Natural killer cell (primary cell): ENCODE measurements at regions not wholly inside any gene's neighbourhood (a gene's known extent, or its start where the extent isn't known, plus 50 kb on each side); places are given as distances from the start of the nearest gene placed in this dataset.

Source experiments
- ATAC-seq, 3 donors: fragments of 150-1000 bp in 2 of 3; fragments of 200-7000 bp in 1 of 3; cut with Tn5 transposase; 1 replicate in 1 of 3; 2 replicates in 2 of 3; pipeline ENCODE4 v1.10.0; 2021; ENCODE audit warnings: mild to moderate bottlenecking in 2 of 3, moderate library complexity in 2 of 3
- DNase-seq, 2 donors: peaks; one replicate each; pipeline versions ENCODE4 v3.0.0 to v3.0.0-alpha.2; 2013 to 2021; ENCODE audit warnings: mixed read lengths in 1 of 2
- H3K27ac ChIP-seq: one replicate; pipeline ENCODE4 v1.5.1; 2013; ENCODE audit warnings: mild to moderate bottlenecking, low read length
- H3K27me3 ChIP-seq: one replicate; pipeline ENCODE4 v1.6.1; 2013; ENCODE audit warnings: low read length; ENCODE audit not compliant: control insufficient read depth, insufficient read depth
- H3K36me3 ChIP-seq: one replicate; pipeline ENCODE4 v1.6.1; 2013; ENCODE audit warnings: low read length; ENCODE audit not compliant: control insufficient read depth, insufficient read depth
- H3K4me1 ChIP-seq: one replicate; pipeline ENCODE4 v1.6.1; 2013; ENCODE audit warnings: low read length; ENCODE audit not compliant: control insufficient read depth, insufficient read depth
- H3K4me3 ChIP-seq: one replicate; pipeline ENCODE4 v1.5.1; 2013; ENCODE audit warnings: low read length
- H3K9me3 ChIP-seq: one replicate; pipeline ENCODE4 v1.6.1; 2013; ENCODE audit warnings: low read length; ENCODE audit not compliant: control insufficient read depth, insufficient read depth
- H3K27ac Mint-ChIP-seq, 2 donors: one replicate each; pipeline ENCODE4 v1.8.0; 2022; ENCODE audit warnings: mild to moderate bottlenecking in 2 of 2, mixed read lengths in 2 of 2, moderate library complexity in 1 of 2
- H3K27me3 Mint-ChIP-seq, 2 donors: one replicate each; pipeline ENCODE4 v1.8.0; 2022; ENCODE audit warnings: low read depth in 2 of 2, mixed read lengths in 2 of 2
- H3K36me3 Mint-ChIP-seq: one replicate; pipeline ENCODE4 v1.8.0; 2022; ENCODE audit warnings: mixed read lengths
- H3K4me1 Mint-ChIP-seq, 2 donors: one replicate each; pipeline ENCODE4 v1.8.0; 2022; ENCODE audit warnings: mixed read lengths in 2 of 2
- H3K4me3 Mint-ChIP-seq: one replicate; pipeline ENCODE4 v1.8.0; 2022; ENCODE audit warnings: mild to moderate bottlenecking, moderate library complexity, mixed read lengths
- H3K9me3 Mint-ChIP-seq, 2 donors: one replicate each; pipeline ENCODE4 v1.8.0; 2022; ENCODE audit warnings: mixed read lengths in 2 of 2
- CTCF ChIP-seq: fragments of 200-600 bp; IDR thresholded peaks from one replicate; pipeline ENCODE4 v1.8.0; 2022; ENCODE audit warnings: antibody characterized with exemption
- WGBS: methylation state at CpG from one replicate; pipeline ENCODE4 v1.1.7; 2013; ENCODE audit warnings: missing lambda C conversion rate; ENCODE audit not compliant: insufficient coverage; 5-methylcytosine and 5-hydroxymethylcytosine counted together
- intact Hi-C: fragments of 100-400 bp; cut with micrococcal nuclease; formaldehyde crosslinking; loops from one replicate; pipeline ENCODE4 v1.14.2; 2022

- 61% methylated on average over 3 of the region's 5 CpGs for WGBS
These were observed 793.3 kb downstream of the PLCL1 start for GRCh38 chr2:198597648-198598047.

GRCh38 chr2:198596985-198597384 is 792.6 kb downstream of the PLCL1 start:
- H3K36me3 ChIP-seq, result no peaks in the 10 kb centered on the region
- H3K36me3 Mint-ChIP-seq, result no peaks in the 10 kb centered on the region
- H3K4me1 ChIP-seq, result no peaks in the 10 kb centered on the region
- no peaks in the 10 kb centered on the region for H3K27me3 Mint-ChIP-seq
- intact Hi-C loops, result no loop called here
- H3K4me1 Mint-ChIP-seq, result no peaks in the 10 kb centered on the region
- ATAC-seq, result no peak
- no peaks in the 10 kb centered on the region for H3K9me3 ChIP-seq
- H3K27me3 ChIP-seq, result no peaks in the 10 kb centered on the region
- no peak overlapping the region for H3K27ac ChIP-seq
- DNase-seq, result no peak
- no peak for TF ChIP-seq CTCF
- H3K4me3 ChIP-seq, result no peak overlapping the region
- H3K4me3 Mint-ChIP-seq, result no peak overlapping the region
- H3K9me3 Mint-ChIP-seq, result peaks cover 9 to 12% of the 10 kb centered on the region in 2 donors
- no peak overlapping the region for H3K27ac Mint-ChIP-seq

More at GRCh38 chr2:198597648-198598047, 793.3 kb downstream of the PLCL1 start:
- Histone ChIP-seq H3K27me3 (no peaks in the 10 kb centered on the region), H3K4me1 (no peaks in the 10 kb centered on the region), H3K4me3 (no peak overlapping the region), H3K9me3 (no peaks in the 10 kb centered on the region), H3K27ac (no peak overlapping the region), H3K36me3 (no peaks in the 10 kb centered on the region)
- no peak for ATAC-seq
- no peak for TF ChIP-seq CTCF
- no peak overlapping the region for H3K27ac Mint-ChIP-seq
- no peaks in the 10 kb centered on the region for H3K36me3 Mint-ChIP-seq
- peaks cover 11 to 15% of the 10 kb centered on the region in 2 donors for H3K9me3 Mint-ChIP-seq
- H3K4me3 Mint-ChIP-seq, result no peak overlapping the region
- intact Hi-C loops, result no loop called here
- no peak for DNase-seq
- no peaks in the 10 kb centered on the region for H3K4me1 Mint-ChIP-seq
- H3K27me3 Mint-ChIP-seq, result no peaks in the 10 kb centered on the region

- peaks cover 5 to 9% of the 10 kb centered on the region in 2 donors for H3K9me3 Mint-ChIP-seq
- no peaks in the 10 kb centered on the region for H3K27me3 ChIP-seq
- intact Hi-C loops, result no loop called here
- H3K27me3 Mint-ChIP-seq, result no peaks in the 10 kb centered on the region
- H3K9me3 ChIP-seq, result no peaks in the 10 kb centered on the region
- no peak overlapping the region for H3K4me3 Mint-ChIP-seq
- H3K4me3 ChIP-seq, result no peak overlapping the region
- no peaks in the 10 kb centered on the region for H3K4me1 Mint-ChIP-seq
- no peaks in the 10 kb centered on the region for H3K36me3 ChIP-seq
- ATAC-seq, result no peak
- H3K4me1 ChIP-seq, result no peaks in the 10 kb centered on the region
- H3K27ac ChIP-seq, result no peak overlapping the region
- TF ChIP-seq CTCF, result no peak
- no peak overlapping the region for H3K27ac Mint-ChIP-seq
- no peak for DNase-seq
- H3K36me3 Mint-ChIP-seq, result no peaks in the 10 kb centered on the region
These were observed 791.3 kb downstream of the PLCL1 start for GRCh38 chr2:198595721-198596120.

- intact Hi-C loops, result no loop called here
- H3K27ac ChIP-seq, result no peak overlapping the region
- H3K36me3 ChIP-seq, result no peaks in the 10 kb centered on the region
- H3K4me3 ChIP-seq, result no peak overlapping the region
- ATAC-seq (no peak), DNase-seq (no peak)
- H3K27me3 Mint-ChIP-seq, result no peaks in the 10 kb centered on the region
- no peak overlapping the region for H3K27ac Mint-ChIP-seq
- H3K4me1 Mint-ChIP-seq, result no peaks in the 10 kb centered on the region
- peaks cover 0 to 7% of the 10 kb centered on the region in 2 donors for H3K9me3 Mint-ChIP-seq
- no peaks in the 10 kb centered on the region for H3K36me3 Mint-ChIP-seq
- no peaks in the 10 kb centered on the region for H3K27me3 ChIP-seq
- no peaks in the 10 kb centered on the region for H3K9me3 ChIP-seq
- no peak overlapping the region for H3K4me3 Mint-ChIP-seq
- TF ChIP-seq CTCF, result no peak
- H3K4me1 ChIP-seq, result no peaks in the 10 kb centered on the region
- whole genome bisulfite sequencing, result 75% methylated on average over 2 of the region's 3 CpGs
These were observed 787.2 kb downstream of the PLCL1 start for GRCh38 chr2:198591586-198591985.
